NCI-H446 (cell line): ENCODE measurements at regions not wholly inside any gene's neighbourhood (a gene's known extent, or its start where the extent isn't known, plus 50 kb on each side); places are given as distances from the start of the nearest gene placed in this dataset.
"Not testable (repeated sequence)": the region's sequence is repeated elsewhere in the genome, so short reads cannot be mapped to it uniquely, and the experiment has no call there.

Source experiments
- DNase-seq, 2 experiments: peaks; one replicate each; lab custom pipeline; 2025; lab: John Stamatoyannopoulos, UW

GRCh38 chr9:42239445-42240260, 56.2 kb downstream of the SPATA31A6 start:
- DNase-seq: not testable (repeated sequence)

DNA sequence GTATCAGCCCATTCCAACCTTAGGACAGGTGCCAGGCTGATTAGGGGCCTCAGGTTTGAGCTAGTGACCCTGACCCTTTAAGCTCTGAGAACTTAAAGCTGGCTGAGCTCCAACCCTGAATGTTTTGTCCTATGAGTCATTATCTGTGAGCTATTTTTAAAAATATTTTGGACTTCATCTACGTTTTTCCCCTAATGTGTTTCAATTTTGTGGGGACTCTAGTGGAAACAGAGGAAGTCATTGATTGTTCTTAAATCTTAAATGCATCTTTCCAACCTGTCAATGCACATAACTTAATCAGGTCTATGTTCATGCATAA, 56.8 kb downstream of the SPATA31A6 start:
- not testable (repeated sequence) for DNase-seq

DNA sequence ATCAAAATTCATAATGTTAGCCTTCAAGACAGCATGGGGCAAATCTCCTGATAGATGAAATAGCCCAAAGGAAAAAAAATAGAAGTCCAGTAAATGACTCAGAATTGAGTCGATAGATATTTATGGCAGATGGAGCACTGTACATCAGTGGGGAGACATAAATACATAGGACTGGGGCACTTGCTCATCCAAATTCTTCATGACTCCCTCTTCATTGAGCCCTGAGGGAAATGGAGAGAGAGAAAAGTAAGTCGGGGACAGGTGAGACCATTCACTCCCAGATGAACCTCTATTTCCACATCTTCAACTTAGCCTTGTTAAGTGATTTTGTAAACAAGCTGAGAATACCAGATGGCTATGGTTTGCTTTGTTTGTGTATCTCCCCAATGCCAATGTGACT, 59.8 kb downstream of the SPATA31A6 start:
- peak in 1 of 2 experiments; percentile 15 for DNase-seq

DNA sequence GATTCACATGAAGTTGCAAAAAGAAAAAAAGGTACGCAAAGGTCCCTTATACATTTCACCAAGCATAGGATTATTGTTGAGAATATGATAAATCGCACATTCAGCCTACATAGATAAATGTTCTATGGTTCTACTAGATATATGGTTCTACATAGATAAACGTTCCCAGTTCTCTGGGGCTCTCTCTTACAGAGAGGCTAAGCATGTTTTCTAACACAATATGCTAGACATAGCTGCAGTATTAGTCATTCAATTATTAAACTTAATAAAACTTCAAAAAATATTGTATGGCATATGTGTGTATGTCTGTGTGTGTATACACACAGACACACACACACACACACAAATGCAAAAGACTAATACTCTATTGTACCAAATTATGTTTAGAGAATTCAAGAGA, 60.4 kb downstream of the SPATA31A6 start:
- not testable (repeated sequence) for DNase-seq

DNA sequence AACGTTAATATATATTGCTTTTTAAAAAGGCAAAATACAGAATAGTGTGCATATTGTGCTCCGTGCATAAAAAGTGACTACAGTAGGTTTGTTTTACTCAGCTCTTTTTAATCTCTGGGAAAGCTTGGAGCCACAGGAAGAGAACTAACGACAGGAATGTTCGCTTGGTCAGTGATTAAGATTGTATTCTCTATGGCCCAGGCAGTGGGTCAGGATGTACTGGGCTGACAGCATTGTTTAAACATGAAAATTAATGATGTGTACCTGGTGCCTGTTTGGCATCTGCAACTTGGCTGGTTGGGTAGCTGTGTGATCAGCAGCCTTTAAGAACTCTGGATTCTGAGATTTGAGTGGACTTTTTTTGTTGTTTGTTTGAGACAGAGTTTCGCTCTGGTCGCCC, 85.3 kb downstream of the SPATA31A6 start:
- DNase-seq: not testable (repeated sequence)

GRCh38 chr9:42269171-42269570, 85.7 kb downstream of the SPATA31A6 start:
- not testable (repeated sequence) for DNase-seq

GRCh38 chr9:42273191-42273590, 89.7 kb downstream of the SPATA31A6 start:
- not testable (repeated sequence) for DNase-seq

- DNase-seq: no peak
Measured at GRCh38 chr9:42275141-42275540, 91.7 kb downstream of the SPATA31A6 start.

DNA sequence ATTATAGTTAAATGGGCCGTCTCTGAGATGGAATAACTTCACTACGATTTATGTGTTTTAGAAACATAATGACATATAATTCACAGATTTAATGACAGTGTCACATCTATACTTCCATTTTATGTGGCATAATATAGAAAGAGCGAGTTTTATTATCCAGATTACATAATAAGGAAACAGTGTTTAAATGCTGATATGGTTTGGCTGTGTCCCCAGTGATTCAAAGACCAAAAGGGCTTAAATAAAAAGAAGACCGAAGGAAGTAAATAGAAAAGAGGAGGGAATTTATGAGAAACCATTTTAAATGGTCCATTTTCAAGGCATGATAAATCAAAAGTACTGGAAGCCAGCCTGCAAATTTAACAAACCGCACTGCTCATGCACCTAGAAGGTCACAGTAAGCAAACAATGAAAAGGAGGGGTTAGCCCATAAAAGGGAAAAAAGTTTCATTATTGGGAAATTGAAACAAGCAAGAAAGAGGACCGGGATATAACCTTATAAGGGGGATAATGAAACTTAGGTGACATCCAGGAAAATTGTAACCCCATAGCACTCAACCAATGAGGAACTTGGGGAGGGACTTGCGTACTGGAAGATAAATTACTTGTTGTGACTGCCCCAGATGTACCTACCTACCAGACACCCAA, 99.2 kb downstream of the SPATA31A6 start:
- DNase-seq: not testable (repeated sequence)

DNA sequence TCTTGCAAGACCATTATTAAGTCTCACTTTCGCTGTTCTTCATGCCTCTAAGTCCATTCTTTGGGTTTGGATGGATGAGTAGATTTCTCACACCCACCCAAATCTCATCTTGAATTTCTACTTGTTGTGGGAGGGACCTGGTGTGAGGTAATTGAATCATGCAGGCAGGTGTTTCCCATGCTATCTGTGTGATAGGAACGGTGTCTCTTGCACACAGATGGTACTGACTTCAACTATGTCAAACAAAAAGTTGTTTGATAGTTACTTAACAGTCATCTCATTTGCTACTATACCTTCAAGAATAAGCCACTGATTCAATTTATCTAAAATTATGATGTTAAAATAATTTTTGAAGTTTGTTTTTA, 99.7 kb downstream of the SPATA31A6 start:
- DNase-seq: not testable (repeated sequence)

GRCh38 chr9:42286145-42286845, 102.8 kb downstream of the SPATA31A6 start:
- not testable (repeated sequence) for DNase-seq

- not testable (repeated sequence) for DNase-seq
Measured at GRCh38 chr9:42288002-42288864, 104.8 kb downstream of the SPATA31A6 start.

DNA sequence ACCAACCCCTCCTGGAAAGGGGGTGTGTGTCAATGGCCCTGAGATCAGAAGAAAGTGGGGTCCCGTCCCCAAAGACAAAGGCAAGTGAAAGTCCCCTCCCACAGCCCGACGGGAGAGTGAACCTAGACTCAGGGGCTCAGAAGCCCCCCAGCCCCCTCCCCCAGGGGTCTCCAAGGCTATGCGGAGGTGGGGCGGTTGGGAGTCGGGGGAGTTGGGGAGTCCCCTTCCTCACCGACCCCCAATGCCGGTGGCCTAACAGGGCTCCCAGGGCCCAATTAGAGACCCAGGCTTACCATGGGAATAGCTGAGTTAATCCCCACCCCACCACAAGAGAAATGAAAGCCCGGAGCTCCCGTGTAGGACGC, 105.4 kb downstream of the SPATA31A6 start:
- not testable (repeated sequence) for DNase-seq

- not testable (repeated sequence) for DNase-seq
Measured at GRCh38 chr9:42300124-42300523, 116.7 kb downstream of the SPATA31A6 start.

- DNase-seq: not testable (repeated sequence)
Measured at GRCh38 chr9:42306625-42307024, 123.2 kb downstream of the SPATA31A6 start.

GRCh38 chr9:42307449-42307848, 124.0 kb downstream of the SPATA31A6 start:
- not testable (repeated sequence) for DNase-seq

- not testable (repeated sequence) for DNase-seq
Measured at GRCh38 chr9:42310972-42311371, 127.5 kb downstream of the SPATA31A6 start.

GRCh38 chr9:42316026-42316425, 132.6 kb downstream of the SPATA31A6 start:
- not testable (repeated sequence) for DNase-seq

GRCh38 chr9:42317677-42318076, 134.2 kb downstream of the SPATA31A6 start:
- DNase-seq: not testable (repeated sequence)

DNA sequence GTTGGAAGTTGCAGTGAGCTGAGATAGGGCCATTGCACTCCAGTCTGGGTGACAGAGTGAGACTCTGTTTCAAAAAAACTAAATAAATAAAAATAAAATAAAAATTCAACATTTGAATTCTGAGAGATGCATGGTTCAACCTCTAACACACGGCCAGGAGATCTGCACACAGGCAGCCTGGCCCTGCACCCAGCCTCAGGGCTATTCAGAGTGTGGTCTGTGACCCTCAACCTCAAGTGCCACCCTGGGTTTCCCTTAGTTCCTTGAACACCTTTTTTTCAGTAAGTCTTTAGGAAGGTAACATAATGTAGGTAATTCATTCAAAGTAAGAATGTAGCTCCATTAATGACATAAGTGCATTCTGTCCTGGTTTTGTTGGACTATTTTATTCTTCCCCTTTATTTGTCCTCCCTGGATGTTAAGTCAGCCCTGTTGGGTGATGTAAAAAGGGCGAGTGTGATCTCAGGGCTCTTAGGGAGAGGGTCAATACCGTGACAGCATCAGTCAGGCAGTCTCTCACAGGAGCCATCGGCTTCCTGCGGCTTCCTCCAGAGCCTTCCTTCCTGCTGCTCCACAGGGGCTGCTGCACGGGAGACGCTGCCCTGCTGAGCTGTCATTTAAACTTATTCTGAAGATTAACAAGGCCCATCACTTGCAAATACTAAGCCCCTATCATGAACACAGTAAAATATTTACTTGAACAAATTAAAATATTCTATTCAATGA, 139.8 kb downstream of the SPATA31A6 start:
- not testable (repeated sequence) for DNase-seq

DNA sequence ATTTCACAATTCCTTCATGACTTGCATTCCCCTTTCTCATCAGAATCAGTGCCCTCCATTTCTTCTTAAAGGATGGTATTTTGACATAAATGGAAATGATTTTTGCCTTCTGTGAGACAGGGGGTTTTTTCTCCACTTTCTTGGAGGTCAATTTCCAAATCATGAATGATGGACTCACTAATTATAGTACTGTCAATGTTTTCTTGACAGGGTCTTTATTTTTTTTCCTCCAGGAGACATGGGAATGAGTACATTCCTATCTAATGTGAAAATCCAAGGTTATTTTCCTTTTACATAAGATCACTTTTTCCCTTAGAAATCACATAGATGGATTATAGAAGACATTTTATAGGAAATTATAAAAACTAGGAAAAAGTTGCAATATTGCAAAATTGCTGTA, 141.7 kb downstream of the SPATA31A6 start:
- not testable (repeated sequence) for DNase-seq
